ENCODE measurements at regions not wholly inside any gene's neighbourhood (a gene's known extent, or its start where the extent isn't known, plus 50 kb on each side); places are given as distances from the start of the nearest gene placed in this dataset.
"Not testable (repeated sequence)": the region's sequence is repeated elsewhere in the genome, so short reads cannot be mapped to it uniquely, and the experiment has no call there.

- H3K36me3 ChIP-seq (ENCODE audit: control insufficient read depth in 3 of 3, insufficient read depth in 3 of 3, low read length in 3 of 3) = no peaks in the 10 kb centered on the region
- no peaks in the 10 kb centered on the region for H3K4me1 ChIP-seq (ENCODE audit: control insufficient read depth in 3 of 3, insufficient read depth in 3 of 3, low read length in 3 of 3)
- H3K27me3 ChIP-seq (ENCODE audit: control insufficient read depth in 3 of 3, insufficient read depth in 3 of 3, low read length in 3 of 3) = no peaks in the 10 kb centered on the region
- no peak overlapping the region for H3K9ac ChIP-seq (ENCODE audit: low read depth in 1 of 3, low read length in 3 of 3)
- no peak overlapping the region for H3K4me3 ChIP-seq (ENCODE audit: low read length in 3 of 3)
- peaks cover 23 to 43% (median 25%) of the 10 kb centered on the region in 3 donors for H3K9me3 ChIP-seq (ENCODE audit: control insufficient read depth in 3 of 3, low read length in 3 of 3)
- no peak overlapping the region for H3K27ac ChIP-seq (ENCODE audit: low read depth, low read length)
These were observed 355.6 kb upstream of the NUPR2 start for GRCh38 chr7:56471811-56472210.

- H3K27ac ChIP-seq (ENCODE audit: low read depth, low read length); H3K9ac ChIP-seq (ENCODE audit: low read depth in 1 of 3, low read length in 3 of 3); H3K27me3 ChIP-seq (ENCODE audit: control insufficient read depth in 3 of 3, insufficient read depth in 3 of 3, low read length in 3 of 3); H3K4me1 ChIP-seq (ENCODE audit: control insufficient read depth in 3 of 3, insufficient read depth in 3 of 3, low read length in 3 of 3); H3K36me3 ChIP-seq (ENCODE audit: control insufficient read depth in 3 of 3, insufficient read depth in 3 of 3, low read length in 3 of 3): not testable (repeated sequence)
- Histone ChIP-seq H3K9me3 (ENCODE audit: control insufficient read depth in 3 of 3, low read length in 3 of 3) (peaks cover 25 to 41% (median 28%) of the 10 kb centered on the region in 3 donors), H3K4me3 (ENCODE audit: low read length in 3 of 3) (peak overlapping the region in 1 of 3 donors; percentile 9)
These were observed 350.6 kb upstream of the NUPR2 start for GRCh38 chr7:56466607-56467525.

- Histone ChIP-seq H3K9me3 (ENCODE audit: control insufficient read depth in 3 of 3, low read length in 3 of 3) (peaks cover under 1 to 11% (median 9%) of the 10 kb centered on the region in 3 donors), H3K9ac (ENCODE audit: low read depth in 1 of 3, low read length in 3 of 3) (no peak overlapping the region), H3K4me1 (ENCODE audit: control insufficient read depth in 3 of 3, insufficient read depth in 3 of 3, low read length in 3 of 3) (no peaks in the 10 kb centered on the region), H3K36me3 (ENCODE audit: control insufficient read depth in 3 of 3, insufficient read depth in 3 of 3, low read length in 3 of 3) (no peaks in the 10 kb centered on the region), H3K4me3 (ENCODE audit: low read length in 3 of 3) (no peak overlapping the region), H3K27me3 (ENCODE audit: control insufficient read depth in 3 of 3, insufficient read depth in 3 of 3, low read length in 3 of 3) (no peaks in the 10 kb centered on the region), H3K27ac (ENCODE audit: low read depth, low read length) (no peak overlapping the region)
These were observed 333.5 kb upstream of the NUPR2 start for GRCh38 chr7:56449762-56450161.

- peaks cover 3 to 11% (median 9%) of the 10 kb centered on the region in 3 donors for H3K9me3 ChIP-seq (ENCODE audit: control insufficient read depth in 3 of 3, low read length in 3 of 3)
- no peak overlapping the region for H3K27ac ChIP-seq (ENCODE audit: low read depth, low read length)
- H3K27me3 ChIP-seq (ENCODE audit: control insufficient read depth in 3 of 3, insufficient read depth in 3 of 3, low read length in 3 of 3) = no peaks in the 10 kb centered on the region
- H3K4me1 ChIP-seq (ENCODE audit: control insufficient read depth in 3 of 3, insufficient read depth in 3 of 3, low read length in 3 of 3) = no peaks in the 10 kb centered on the region
- H3K9ac ChIP-seq (ENCODE audit: low read depth in 1 of 3, low read length in 3 of 3) = no peak overlapping the region
- no peak overlapping the region for H3K4me3 ChIP-seq (ENCODE audit: low read length in 3 of 3)
- no peaks in the 10 kb centered on the region for H3K36me3 ChIP-seq (ENCODE audit: control insufficient read depth in 3 of 3, insufficient read depth in 3 of 3, low read length in 3 of 3)
These were observed 331.9 kb upstream of the NUPR2 start for GRCh38 chr7:56447864-56448693.

- H3K27ac ChIP-seq (ENCODE audit: low read depth, low read length); H3K36me3 ChIP-seq (ENCODE audit: control insufficient read depth in 3 of 3, insufficient read depth in 3 of 3, low read length in 3 of 3); H3K9me3 ChIP-seq (ENCODE audit: control insufficient read depth in 3 of 3, low read length in 3 of 3); H3K27me3 ChIP-seq (ENCODE audit: control insufficient read depth in 3 of 3, insufficient read depth in 3 of 3, low read length in 3 of 3); H3K4me1 ChIP-seq (ENCODE audit: control insufficient read depth in 3 of 3, insufficient read depth in 3 of 3, low read length in 3 of 3); H3K9ac ChIP-seq (ENCODE audit: low read depth in 1 of 3, low read length in 3 of 3); H3K4me3 ChIP-seq (ENCODE audit: low read length in 3 of 3): not testable (repeated sequence)
These were observed 304.3 kb upstream of the NUPR2 start for GRCh38 chr7:56420528-56420927.

DNA sequence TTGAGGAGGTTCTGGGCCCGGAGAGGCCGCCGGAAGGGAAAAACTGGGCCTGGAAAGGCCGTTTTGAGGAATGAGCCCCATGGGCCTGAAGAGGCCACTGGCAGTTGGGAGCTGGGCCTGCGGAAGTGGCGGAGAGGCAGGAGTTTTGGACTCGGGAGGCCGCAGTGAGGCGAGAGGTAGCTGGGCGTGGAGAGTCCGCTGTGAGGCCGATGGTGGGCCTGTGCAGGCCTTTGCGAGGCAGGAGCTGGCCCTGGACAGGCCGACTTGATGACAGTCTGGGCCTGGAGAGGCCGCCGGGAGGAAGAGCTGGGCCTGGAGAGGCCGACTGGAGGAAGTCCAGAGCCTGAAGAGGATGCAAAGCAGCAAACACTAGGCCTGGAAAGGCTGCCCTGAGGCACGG is 259.0 kb upstream of the NUPR2 start:
- Histone ChIP-seq H3K36me3 (ENCODE audit: control insufficient read depth in 3 of 3, insufficient read depth in 3 of 3, low read length in 3 of 3) (peaks cover 0 to 3% (median 0%) of the 10 kb centered on the region in 3 donors), H3K27ac (ENCODE audit: low read depth, low read length) (no peak overlapping the region), H3K9me3 (ENCODE audit: control insufficient read depth in 3 of 3, low read length in 3 of 3) (peaks cover 0 to 6% (median 2%) of the 10 kb centered on the region in 3 donors), H3K4me1 (ENCODE audit: control insufficient read depth in 3 of 3, insufficient read depth in 3 of 3, low read length in 3 of 3) (no peaks in the 10 kb centered on the region), H3K9ac (ENCODE audit: low read depth in 1 of 3, low read length in 3 of 3) (no peak overlapping the region), H3K27me3 (ENCODE audit: control insufficient read depth in 3 of 3, insufficient read depth in 3 of 3, low read length in 3 of 3) (no peaks in the 10 kb centered on the region), H3K4me3 (ENCODE audit: low read length in 3 of 3) (no peak overlapping the region)

- H3K9me3 ChIP-seq (ENCODE audit: control insufficient read depth in 3 of 3, low read length in 3 of 3); H3K27me3 ChIP-seq (ENCODE audit: control insufficient read depth in 3 of 3, insufficient read depth in 3 of 3, low read length in 3 of 3); H3K4me1 ChIP-seq (ENCODE audit: control insufficient read depth in 3 of 3, insufficient read depth in 3 of 3, low read length in 3 of 3); H3K9ac ChIP-seq (ENCODE audit: low read depth in 1 of 3, low read length in 3 of 3); H3K27ac ChIP-seq (ENCODE audit: low read depth, low read length); H3K36me3 ChIP-seq (ENCODE audit: control insufficient read depth in 3 of 3, insufficient read depth in 3 of 3, low read length in 3 of 3); H3K4me3 ChIP-seq (ENCODE audit: low read length in 3 of 3): not testable (repeated sequence)
These were observed 258.4 kb upstream of the NUPR2 start for GRCh38 chr7:56374666-56375065.

GRCh38 chr7:56373314-56373713 is 257.1 kb upstream of the NUPR2 start:
- not testable (repeated sequence) for H3K36me3 ChIP-seq (ENCODE audit: control insufficient read depth in 3 of 3, insufficient read depth in 3 of 3, low read length in 3 of 3); H3K27me3 ChIP-seq (ENCODE audit: control insufficient read depth in 3 of 3, insufficient read depth in 3 of 3, low read length in 3 of 3); H3K4me1 ChIP-seq (ENCODE audit: control insufficient read depth in 3 of 3, insufficient read depth in 3 of 3, low read length in 3 of 3); H3K27ac ChIP-seq (ENCODE audit: low read depth, low read length); H3K9me3 ChIP-seq (ENCODE audit: control insufficient read depth in 3 of 3, low read length in 3 of 3); H3K9ac ChIP-seq (ENCODE audit: low read depth in 1 of 3, low read length in 3 of 3)
- H3K4me3 ChIP-seq (ENCODE audit: low read length in 3 of 3) = peak overlapping the region in 1 of 3 donors; percentile 60

DNA sequence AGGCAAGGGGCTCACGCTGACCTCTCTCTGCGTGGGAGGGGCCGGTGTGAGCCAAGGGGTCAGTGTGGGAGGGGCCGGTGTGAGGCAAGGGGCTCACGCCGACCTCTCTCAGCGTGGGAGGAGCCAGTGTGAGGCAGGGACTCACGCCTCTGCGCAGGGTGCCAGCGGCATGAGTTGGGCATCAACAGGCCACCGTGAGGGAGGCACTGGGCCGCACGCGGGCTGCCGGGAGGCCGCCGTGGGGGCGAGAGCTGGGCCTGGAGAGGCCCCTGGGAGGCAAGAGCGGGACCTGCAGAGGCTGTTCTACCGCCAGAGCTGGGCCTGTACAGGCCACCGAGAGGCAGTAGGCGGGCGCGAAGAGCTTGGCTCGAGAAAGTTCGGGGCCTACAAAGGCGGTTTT is 255.6 kb upstream of the NUPR2 start:
- not testable (repeated sequence) for H3K36me3 ChIP-seq (ENCODE audit: control insufficient read depth in 3 of 3, insufficient read depth in 3 of 3, low read length in 3 of 3); H3K9ac ChIP-seq (ENCODE audit: low read depth in 1 of 3, low read length in 3 of 3); H3K4me3 ChIP-seq (ENCODE audit: low read length in 3 of 3); H3K9me3 ChIP-seq (ENCODE audit: control insufficient read depth in 3 of 3, low read length in 3 of 3); H3K27me3 ChIP-seq (ENCODE audit: control insufficient read depth in 3 of 3, insufficient read depth in 3 of 3, low read length in 3 of 3); H3K4me1 ChIP-seq (ENCODE audit: control insufficient read depth in 3 of 3, insufficient read depth in 3 of 3, low read length in 3 of 3); H3K27ac ChIP-seq (ENCODE audit: low read depth, low read length)

All from skeletal muscle tissue (tissue), 3 donors.